HEK293 (cell line): ENCODE measurements at regions not wholly inside any gene's neighbourhood (a gene's known extent, or its start where the extent isn't known, plus 50 kb on each side); places are given as distances from the start of the nearest gene placed in this dataset.

ENCODE experiments used
- CTCF ChIP-seq: fragments of 450-650 bp; formaldehyde crosslinking; IDR thresholded peaks from 2 replicates; pipeline ENCODE4 v1.5.1; 2016; ENCODE audit warnings: missing biosample characterization, missing genetic modification characterization
- PBX3 ChIP-seq: sonication (generic); formaldehyde crosslinking; IDR thresholded peaks from 2 replicates; pipeline ENCODE4 v1.8.1; 2022; ENCODE audit warnings: mild to moderate bottlenecking, moderate library complexity, missing genetic modification reagents
- SETDB1 ChIP-seq: IDR thresholded peaks from one replicate; pipeline ENCODE4 v1.6.1; 2017; ENCODE audit warnings: mild to moderate bottlenecking, low read length, moderate library complexity, mixed read lengths; ENCODE audit not compliant: insufficient read length
- ZBTB20 ChIP-seq: fragments of 450-650 bp; formaldehyde crosslinking; IDR thresholded peaks from 2 replicates; pipeline ENCODE4 v1.5.1; 2016; ENCODE audit warnings: missing biosample characterization, missing genetic modification characterization
- ZBTB8A ChIP-seq: fragments of 450-650 bp; formaldehyde crosslinking; IDR thresholded peaks from 2 replicates; pipeline ENCODE4 v1.5.1; 2016; ENCODE audit warnings: missing biosample characterization, missing genetic modification characterization
- ZNF24 ChIP-seq: fragments of 450-650 bp; formaldehyde crosslinking; IDR thresholded peaks from 2 replicates; pipeline ENCODE4 v1.5.1; 2016; ENCODE audit warnings: missing biosample characterization, missing genetic modification characterization
- ZNF548 ChIP-seq: fragments of 450-650 bp; formaldehyde crosslinking; IDR thresholded peaks from 2 replicates; pipeline ENCODE4 v1.5.1; 2016; ENCODE audit warnings: missing biosample characterization, missing genetic modification characterization
- ZNF629 ChIP-seq: fragments of 450-650 bp; formaldehyde crosslinking; IDR thresholded peaks from 2 replicates; pipeline ENCODE4 v1.5.1; 2017; ENCODE audit warnings: missing biosample characterization, missing genetic modification characterization
- TF ChIP-seq, protein P1 (sequence below): fragments of 450-650 bp; formaldehyde crosslinking; IDR thresholded peaks from 2 replicates; pipeline ENCODE4 v1.5.1; 2016; ENCODE audit warnings: missing biosample characterization, missing genetic modification characterization, low read depth
- TF ChIP-seq, protein P2 (sequence below): fragments of 450-650 bp; formaldehyde crosslinking; IDR thresholded peaks from 2 replicates; pipeline ENCODE4 v1.5.1; 2016; ENCODE audit warnings: missing biosample characterization, missing genetic modification characterization

- TF ChIP-seq, protein P1, sequence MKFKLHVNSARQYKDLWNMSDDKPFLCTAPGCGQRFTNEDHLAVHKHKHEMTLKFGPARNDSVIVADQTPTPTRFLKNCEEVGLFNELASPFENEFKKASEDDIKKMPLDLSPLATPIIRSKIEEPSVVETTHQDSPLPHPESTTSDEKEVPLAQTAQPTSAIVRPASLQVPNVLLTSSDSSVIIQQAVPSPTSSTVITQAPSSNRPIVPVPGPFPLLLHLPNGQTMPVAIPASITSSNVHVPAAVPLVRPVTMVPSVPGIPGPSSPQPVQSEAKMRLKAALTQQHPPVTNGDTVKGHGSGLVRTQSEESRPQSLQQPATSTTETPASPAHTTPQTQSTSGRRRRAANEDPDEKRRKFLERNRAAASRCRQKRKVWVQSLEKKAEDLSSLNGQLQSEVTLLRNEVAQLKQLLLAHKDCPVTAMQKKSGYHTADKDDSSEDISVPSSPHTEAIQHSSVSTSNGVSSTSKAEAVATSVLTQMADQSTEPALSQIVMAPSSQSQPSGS: no peak
- TF ChIP-seq ZNF24 (tag by site-specific recombination): no peak
- no peak for TF ChIP-seq CTCF
- TF ChIP-seq ZBTB8A (tag by site-specific recombination): no peak
- TF ChIP-seq ZBTB20 (tag by site-specific recombination): no peak
- TF ChIP-seq SETDB1: no peak
- TF ChIP-seq, protein P2, sequence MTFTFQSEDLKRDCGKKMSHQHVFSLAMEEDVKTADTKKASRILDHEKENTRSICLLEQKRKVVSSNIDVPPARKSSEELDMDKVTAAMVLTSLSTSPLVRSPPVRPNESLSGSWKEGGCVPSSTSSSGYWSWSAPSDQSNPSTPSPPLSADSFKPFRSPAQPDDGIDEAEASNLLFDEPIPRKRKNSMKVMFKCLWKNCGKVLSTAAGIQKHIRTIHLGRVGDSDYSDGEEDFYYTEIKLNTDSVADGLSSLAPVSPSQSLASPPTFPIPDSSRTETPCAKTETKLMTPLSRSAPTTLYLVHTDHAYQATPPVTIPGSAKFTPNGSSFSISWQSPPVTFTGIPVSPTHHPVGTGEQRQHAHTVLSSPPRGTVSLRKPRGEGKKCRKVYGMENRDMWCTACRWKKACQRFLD (tag by site-specific recombination): no peak
- TF ChIP-seq PBX3 (CRISPR knock-in tag): no peak
- no peak for TF ChIP-seq ZNF629 (tag by site-specific recombination)
- TF ChIP-seq ZNF548 (tag by site-specific recombination): no peak
These were observed 197.1 kb upstream of the GPC6 start for GRCh38 chr13:93029536-93029935.
